ENCODE measurements at regions not wholly inside any gene's neighbourhood (a gene's known extent, or its start where the extent isn't known, plus 50 kb on each side); places are given as distances from the start of the nearest gene placed in this dataset.
"Not testable (repeated sequence)": the region's sequence is repeated elsewhere in the genome, so short reads cannot be mapped to it uniquely, and the experiment has no call there.

DNA sequence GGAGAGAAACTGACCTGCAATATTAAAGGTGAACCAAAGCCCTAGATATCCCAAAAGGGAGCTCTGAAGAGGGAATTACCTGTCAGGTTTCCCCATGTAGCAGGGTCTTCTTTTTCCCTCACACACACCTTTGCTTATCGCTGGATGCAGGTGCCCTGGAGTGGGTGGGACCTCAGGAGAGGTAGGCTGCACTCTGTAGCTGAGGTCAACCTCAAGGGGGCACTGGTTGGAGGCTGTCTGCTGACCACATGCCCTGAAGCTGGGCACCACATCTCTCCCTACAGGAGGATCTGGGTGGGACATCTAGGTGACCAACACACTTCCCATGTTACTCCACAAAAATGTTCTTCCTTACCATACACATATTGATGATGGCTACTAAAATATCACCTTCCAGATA lies 298.7 kb upstream of the USP25 start:
- no peak for DNase-seq (ENCODE audit: low spot score)

- no peak for DNase-seq (ENCODE audit: low spot score)
Measured at GRCh38 chr21:15433091-15433490, 296.7 kb upstream of the USP25 start.

DNA sequence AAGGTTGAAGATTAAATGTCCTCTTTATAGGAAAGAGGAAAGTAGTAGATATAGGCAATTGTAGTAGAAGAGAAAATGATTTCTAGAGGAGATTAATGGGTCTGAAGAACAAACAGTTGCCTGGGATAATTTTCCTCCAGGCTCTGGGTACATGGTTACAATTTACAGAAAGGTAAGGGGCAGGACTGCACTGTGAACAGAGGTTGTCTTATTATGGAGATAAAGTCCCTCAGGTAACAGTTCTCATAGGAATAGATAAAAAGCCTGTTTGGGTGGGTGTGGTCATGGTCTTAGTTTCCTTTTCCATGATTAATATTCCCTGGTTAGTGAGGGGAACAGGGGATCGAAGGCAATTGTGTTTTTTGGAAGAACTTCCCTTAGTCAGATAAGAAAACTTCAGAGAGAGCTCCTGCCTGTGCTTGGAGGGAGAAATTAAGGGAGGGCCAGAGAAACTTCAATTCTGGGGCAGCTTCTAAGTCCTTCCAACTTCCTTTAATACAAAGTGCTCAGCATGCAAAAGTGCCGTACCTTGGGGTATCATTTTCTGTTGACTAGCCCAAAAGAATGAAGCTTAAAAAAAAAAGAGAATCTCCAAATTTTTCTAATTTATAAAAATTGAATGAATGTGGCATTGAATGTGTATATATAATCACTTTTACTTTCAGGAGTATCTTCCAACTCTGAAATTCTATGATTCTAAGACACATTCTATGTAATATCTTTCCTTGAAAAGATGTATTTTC lies 295.4 kb upstream of the USP25 start:
- no peak for DNase-seq (ENCODE audit: low spot score)

DNA sequence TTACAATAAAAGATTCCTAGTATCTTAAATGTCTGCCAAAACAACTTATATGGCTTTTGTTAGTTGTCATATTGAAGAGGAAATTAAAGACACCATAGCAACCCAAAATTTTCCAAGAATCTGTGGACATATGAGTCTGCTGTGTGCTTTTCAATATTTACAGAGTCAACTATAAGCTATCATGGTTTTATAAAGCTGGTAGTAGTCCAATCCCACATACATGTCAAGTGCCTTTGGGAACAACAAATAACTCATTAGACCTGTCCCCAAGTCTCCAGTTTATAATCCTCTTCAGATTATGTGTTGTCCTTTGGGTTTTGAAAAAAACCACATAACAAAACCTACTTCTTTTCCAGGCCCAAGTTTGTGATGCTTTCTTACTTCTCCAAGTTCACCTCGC lies 293.8 kb upstream of the USP25 start:
- DNase-seq (ENCODE audit: low spot score), result no peak

- DNase-seq (ENCODE audit: low spot score), result no peak
Measured at GRCh38 chr21:15437883-15438282, 291.9 kb upstream of the USP25 start.

DNA sequence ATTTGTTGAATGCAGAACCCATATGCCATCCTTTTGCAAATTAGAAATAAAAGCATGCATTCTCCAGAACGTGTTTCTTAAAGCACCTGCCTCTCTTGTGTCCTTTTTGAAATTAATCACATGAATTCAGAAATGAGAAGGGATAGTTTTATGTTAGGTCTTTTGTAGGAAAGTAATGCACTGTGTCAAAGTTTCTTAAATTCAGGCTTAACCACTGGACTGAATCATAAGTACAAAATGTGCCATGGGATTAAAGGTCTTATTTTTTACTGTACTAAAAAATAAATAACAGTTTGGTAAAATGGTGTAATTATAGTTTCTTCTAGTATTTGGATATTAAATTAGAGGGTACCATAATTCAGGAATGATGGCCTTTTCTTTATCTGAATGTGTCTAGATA lies 290.1 kb upstream of the USP25 start:
- DNase-seq (ENCODE audit: low spot score), result no peak

DNA sequence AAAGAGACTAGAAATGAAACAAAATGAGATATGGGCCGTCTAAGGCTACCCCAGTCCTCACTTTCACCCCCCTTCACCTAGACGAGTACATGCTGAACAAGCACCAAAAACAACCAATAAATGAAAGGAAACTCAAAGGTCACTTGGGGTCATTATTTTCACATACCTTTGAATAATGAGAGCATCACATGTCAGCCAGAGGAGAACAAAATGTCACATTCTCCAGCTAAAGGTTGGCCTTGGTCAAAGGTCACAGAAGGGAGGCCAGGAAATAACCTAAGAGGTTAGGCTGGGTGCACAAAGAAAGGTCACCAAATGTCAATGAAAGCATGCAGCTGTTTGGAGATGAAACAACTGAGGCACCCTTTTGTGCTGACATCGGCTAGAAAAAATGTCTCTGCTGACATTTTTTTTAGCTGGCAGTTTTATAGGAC lies 288.7 kb upstream of the USP25 start:
- DNase-seq (ENCODE audit: low spot score), result no peak

DNA sequence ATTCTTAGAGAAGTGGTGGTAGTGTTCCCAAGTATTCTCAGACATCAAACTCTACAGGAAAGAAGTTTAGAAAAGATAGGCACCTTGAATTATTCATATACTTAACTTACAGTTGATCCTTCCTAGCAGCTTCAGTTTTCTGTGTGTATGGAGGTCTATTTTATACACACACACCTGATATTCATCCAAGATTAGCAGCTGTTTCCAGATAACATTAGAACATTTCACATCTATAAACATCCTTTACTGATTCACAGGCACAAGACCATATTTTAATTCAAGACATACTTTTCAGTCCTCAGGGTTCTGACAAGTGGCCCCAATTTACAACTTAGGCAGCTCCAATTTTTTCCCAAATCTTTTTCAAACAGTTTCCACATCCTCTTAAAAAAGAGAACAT lies 287.8 kb upstream of the USP25 start:
- no peak for DNase-seq (ENCODE audit: low spot score)

- no peak for DNase-seq (ENCODE audit: low spot score)
Measured at GRCh38 chr21:15442743-15443469, 286.9 kb upstream of the USP25 start.

GRCh38 chr21:15443740-15444117 lies 286.1 kb upstream of the USP25 start:
- no peak for DNase-seq (ENCODE audit: low spot score)

- no peak for DNase-seq (ENCODE audit: low spot score)
Measured at GRCh38 chr21:15444118-15444960, 285.4 kb upstream of the USP25 start.

GRCh38 chr21:15445327-15445726 lies 284.5 kb upstream of the USP25 start:
- no peak for DNase-seq (ENCODE audit: low spot score)

GRCh38 chr21:15446223-15446622 lies 283.6 kb upstream of the USP25 start:
- DNase-seq (ENCODE audit: low spot score), result no peak

- no peak for DNase-seq (ENCODE audit: low spot score)
Measured at GRCh38 chr21:15449556-15449955, 280.2 kb upstream of the USP25 start.

DNA sequence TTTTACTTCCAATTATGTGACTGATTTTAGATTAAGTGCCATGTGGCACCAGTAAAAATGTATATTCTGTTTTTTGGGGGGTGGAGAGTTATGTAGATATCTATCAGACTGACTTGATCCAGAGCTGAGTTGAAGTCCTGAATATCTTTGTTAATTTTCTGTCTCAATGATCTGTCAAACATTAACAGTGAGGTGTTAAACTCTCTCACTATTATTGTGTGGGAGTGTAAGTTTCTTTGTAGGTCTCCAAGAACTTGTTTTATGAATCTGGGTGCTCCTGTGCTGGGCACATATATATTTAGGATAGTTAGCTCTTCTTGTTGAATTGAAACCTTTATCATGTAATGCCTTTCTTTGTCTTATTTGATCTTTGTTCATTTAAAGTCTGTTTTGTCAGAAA lies 276.5 kb upstream of the USP25 start:
- no peak for DNase-seq (ENCODE audit: low spot score)

- not testable (repeated sequence) for DNase-seq (ENCODE audit: low spot score)
Measured at GRCh38 chr21:15453785-15454184, 276.0 kb upstream of the USP25 start.

GRCh38 chr21:15454931-15455330 lies 274.9 kb upstream of the USP25 start:
- not testable (repeated sequence) for DNase-seq (ENCODE audit: low spot score)

DNA sequence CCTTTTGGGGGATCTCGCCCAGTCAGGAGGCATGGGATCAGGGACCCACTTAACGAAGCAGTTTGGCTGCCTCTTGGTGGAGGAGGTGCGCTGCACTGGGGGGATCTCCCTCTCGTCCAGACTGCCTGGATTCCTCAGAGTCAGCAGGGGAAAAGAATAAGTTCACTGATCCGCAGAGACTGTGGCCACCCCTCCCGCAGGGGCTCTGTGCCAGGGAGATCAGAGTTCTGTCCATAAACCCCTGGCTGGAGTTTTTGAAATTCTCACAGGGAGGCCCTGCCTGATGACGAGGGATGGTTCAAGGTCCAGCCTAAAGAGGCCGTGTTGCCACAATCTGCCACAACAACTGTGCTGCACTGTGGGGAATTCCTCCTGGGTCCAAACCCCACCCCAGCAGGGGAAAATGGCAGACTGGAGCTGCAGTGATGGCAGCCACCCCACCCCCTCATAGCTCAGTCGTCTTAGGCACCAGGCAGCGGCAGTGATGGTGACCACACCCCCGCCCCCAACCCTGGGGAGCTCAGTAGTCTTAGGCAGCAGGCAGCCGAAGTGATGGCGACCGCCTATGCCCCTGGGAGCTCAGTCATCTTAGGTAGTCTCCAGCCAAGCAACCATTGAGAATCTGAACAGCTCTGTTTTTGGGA lies 273.8 kb upstream of the USP25 start:
- DNase-seq (ENCODE audit: low spot score), result no peak

- DNase-seq (ENCODE audit: low spot score), result no peak
Measured at GRCh38 chr21:15457965-15458364, 271.8 kb upstream of the USP25 start.

DNA sequence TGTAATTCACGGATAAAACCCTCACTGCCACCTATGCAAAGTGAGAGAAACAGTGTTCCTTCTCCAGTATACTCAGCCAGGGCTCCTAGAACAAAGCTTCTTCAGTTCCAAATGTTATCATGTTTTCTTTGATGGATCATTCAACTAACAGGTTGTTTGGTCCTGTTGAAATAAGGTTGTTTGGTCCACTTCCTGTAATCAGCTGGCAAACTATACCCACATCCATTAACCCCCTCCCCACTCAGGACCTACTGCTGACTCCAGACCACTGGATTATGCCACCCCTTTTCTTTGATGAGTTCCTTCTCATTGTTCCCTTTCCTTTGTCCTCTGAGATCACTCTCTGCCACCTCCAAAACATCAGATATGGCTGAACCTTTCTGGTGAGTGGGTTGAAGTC lies 267.7 kb upstream of the USP25 start:
- no peak for DNase-seq (ENCODE audit: low spot score)

- DNase-seq (ENCODE audit: low spot score), result no peak
Measured at GRCh38 chr21:15466329-15466728, 263.5 kb upstream of the USP25 start.

- DNase-seq (ENCODE audit: low spot score), result no peak
Measured at GRCh38 chr21:15468368-15468767, 261.4 kb upstream of the USP25 start.

Data from ureter (tissue), 1 donor.